ENCODE measurements at regions not wholly inside any gene's neighbourhood (a gene's known extent, or its start where the extent isn't known, plus 50 kb on each side); places are given as distances from the start of the nearest gene placed in this dataset.

DNA sequence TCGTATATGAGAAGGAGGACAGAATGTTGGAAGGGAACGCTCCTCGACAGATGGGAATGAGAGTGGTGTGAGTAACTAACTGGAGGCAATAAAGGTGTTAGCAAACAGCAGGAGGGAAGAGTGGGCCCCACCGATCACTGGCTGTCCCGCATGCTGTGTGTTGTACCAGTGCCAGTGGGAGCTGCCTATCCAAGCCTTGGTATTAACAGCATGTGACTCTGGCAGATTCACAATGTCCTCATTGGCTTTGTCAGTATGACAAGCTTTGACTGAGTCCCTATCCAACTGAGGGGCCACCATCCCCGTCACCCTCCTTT is 188.3 kb downstream of the NRIP1 start:
- FAIRE-seq (no peak), DNase-seq (no peak), ATAC-seq (no peak)
- Histone ChIP-seq H3K27ac (no peak overlapping the region), H3K4me3 (no peak overlapping the region), H3K36me3 (no peaks in the 10 kb centered on the region), H3K27me3 (no peaks in the 10 kb centered on the region), H3K9me3 (no peaks in the 10 kb centered on the region), H3K4me1 (peaks cover 8 to 22% (median 18%) of the 10 kb centered on the region in 3 donors)
- TF ChIP-seq, protein P1, sequence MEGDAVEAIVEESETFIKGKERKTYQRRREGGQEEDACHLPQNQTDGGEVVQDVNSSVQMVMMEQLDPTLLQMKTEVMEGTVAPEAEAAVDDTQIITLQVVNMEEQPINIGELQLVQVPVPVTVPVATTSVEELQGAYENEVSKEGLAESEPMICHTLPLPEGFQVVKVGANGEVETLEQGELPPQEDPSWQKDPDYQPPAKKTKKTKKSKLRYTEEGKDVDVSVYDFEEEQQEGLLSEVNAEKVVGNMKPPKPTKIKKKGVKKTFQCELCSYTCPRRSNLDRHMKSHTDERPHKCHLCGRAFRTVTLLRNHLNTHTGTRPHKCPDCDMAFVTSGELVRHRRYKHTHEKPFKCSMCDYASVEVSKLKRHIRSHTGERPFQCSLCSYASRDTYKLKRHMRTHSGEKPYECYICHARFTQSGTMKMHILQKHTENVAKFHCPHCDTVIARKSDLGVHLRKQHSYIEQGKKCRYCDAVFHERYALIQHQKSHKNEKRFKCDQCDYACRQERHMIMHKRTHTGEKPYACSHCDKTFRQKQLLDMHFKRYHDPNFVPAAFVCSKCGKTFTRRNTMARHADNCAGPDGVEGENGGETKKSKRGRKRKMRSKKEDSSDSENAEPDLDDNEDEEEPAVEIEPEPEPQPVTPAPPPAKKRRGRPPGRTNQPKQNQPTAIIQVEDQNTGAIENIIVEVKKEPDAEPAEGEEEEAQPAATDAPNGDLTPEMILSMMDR (IDR thresholded peaks at IDR 0.05), result no peak
- intact Hi-C loops (cut with DNase I), result no loop called here
- 95 to 96% methylated on average over 6 of the region's 6 CpGs for WGBS, 2 donors

DNA sequence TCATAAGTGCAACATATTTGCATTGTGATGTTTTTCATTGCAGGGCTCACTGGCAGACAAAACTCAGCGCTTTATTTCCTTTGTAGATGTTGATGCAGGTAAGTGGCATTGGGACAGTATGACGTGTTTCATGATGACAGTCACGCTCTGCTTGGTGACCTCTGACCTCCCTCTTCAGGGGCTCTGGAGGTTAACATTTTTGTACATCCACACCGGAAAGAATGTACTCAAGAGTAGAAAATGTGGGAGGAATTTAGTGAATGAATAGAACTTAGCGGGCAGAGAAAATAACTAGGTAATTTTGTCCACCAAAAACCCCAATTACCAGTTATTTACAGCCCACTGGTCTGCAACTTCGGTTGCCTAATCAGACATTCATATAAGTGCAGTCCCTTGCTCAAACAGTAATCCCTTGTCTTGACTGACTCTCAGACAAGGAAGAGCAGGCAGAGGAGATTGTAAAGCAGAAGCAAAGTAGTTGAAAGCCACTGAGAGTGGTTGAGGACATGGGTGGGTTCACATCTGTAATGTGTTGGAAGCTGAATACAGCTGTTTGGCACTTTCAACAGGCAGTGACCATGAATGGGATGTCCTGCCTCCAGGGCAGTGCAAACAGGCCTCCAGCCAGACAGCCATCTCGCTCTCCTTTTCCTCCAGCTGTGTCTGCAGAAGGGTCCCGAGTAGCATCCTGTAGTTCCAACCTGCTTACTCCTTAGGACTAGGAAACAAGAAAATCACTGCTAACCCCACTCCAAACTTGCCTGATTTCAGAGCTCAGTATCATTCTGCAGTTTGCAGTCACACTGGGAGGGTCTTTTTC is 188.9 kb downstream of the NRIP1 start:
- no peak overlapping the region for H3K4me3 ChIP-seq
- H3K9me3 ChIP-seq, result no peaks in the 10 kb centered on the region
- ATAC-seq (no peak), DNase-seq (no peak), FAIRE-seq (no peak)
- TF ChIP-seq, protein P1 (IDR thresholded peaks at IDR 0.05), result no peak
- H3K36me3 ChIP-seq, result no peaks in the 10 kb centered on the region
- H3K27me3 ChIP-seq, result no peaks in the 10 kb centered on the region
- 89% methylated on average over 8 of the region's 8 CpGs for WGBS, 2 donors
- H3K27ac ChIP-seq, result no peak overlapping the region
- intact Hi-C loops (cut with DNase I), result no loop called here
- H3K4me1 ChIP-seq, result peaks cover 8 to 22% (median 18%) of the 10 kb centered on the region in 3 donors

DNA sequence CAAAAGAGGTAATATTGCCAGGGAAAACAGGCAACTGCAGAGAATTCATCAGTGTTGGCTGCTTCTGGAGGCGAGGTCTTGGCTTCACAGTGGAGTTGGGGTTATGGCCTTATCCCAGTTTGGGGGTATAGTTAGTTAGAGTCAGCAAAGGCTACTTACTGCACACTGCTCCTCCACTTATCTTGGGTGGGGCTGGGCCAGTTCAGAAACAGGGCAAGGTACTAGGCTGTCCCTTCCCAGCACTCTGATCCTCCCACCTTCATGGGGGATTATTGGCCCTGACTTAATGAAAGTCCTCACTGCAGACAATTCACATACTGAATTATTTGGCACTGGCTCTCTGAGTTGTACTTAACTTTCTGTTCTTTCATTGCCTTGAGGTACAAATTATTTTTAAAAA is 189.6 kb downstream of the NRIP1 start:
- H3K4me3 ChIP-seq, result no peak overlapping the region
- H3K27ac ChIP-seq, result no peak overlapping the region
- 91 to 96% methylated on average over 1 of the region's 1 CpG for WGBS, 2 donors
- TF ChIP-seq, protein P1 (IDR thresholded peaks at IDR 0.05), result no peak
- H3K27me3 ChIP-seq, result no peaks in the 10 kb centered on the region
- FAIRE-seq (no peak), ATAC-seq (no peak), DNase-seq (no peak)
- H3K9me3 ChIP-seq, result no peaks in the 10 kb centered on the region
- peaks cover 8 to 22% (median 18%) of the 10 kb centered on the region in 3 donors for H3K4me1 ChIP-seq
- intact Hi-C loops (cut with DNase I), result no loop called here
- no peaks in the 10 kb centered on the region for H3K36me3 ChIP-seq

DNA sequence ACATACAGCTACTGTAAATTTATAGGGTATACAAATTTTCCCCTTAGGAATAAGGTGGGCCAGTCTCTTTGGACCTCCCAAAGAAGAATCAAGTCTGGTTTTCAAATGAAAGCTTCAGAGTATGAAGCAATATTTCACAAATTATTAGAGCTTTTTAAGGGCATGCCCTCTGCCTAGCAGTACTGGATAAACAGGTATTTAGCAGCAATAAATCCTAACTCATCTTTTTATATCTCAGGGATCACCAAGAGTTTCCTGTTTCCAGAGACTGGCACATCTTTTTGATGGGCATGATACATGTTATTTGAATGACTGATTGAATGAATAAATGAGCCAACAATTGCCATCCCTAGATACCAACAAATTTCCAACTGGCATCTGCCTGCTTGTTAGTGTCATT is 190.4 kb downstream of the NRIP1 start:
- DNase-seq (no peak), ATAC-seq (no peak), FAIRE-seq (no peak)
- Histone ChIP-seq H3K36me3 (no peaks in the 10 kb centered on the region), H3K27ac (no peak overlapping the region), H3K9me3 (no peaks in the 10 kb centered on the region), H3K4me1 (peaks cover 8 to 22% (median 18%) of the 10 kb centered on the region in 3 donors), H3K4me3 (no peak overlapping the region), H3K27me3 (no peaks in the 10 kb centered on the region)
- intact Hi-C loops (cut with DNase I), result no loop called here
- TF ChIP-seq, protein P1 (IDR thresholded peaks at IDR 0.05), result no peak

DNA sequence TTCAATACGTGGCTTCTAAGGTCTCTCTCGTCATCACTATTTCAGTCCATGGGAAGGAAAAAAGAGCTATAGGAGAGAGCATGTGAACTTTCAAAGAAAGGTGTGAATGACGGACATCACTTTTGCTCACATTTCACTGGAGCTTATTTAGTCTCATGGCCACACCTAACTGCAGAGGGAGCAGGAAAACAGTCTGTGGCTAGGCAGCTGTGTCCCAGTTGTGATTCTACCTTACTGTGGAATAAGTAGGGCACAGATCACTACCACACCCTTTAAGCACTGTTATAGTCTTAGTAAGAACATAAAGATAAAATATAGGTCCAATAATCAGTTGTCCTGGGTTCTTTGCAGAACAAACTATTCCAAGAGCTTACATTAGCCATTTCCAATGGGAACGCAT is 192.9 kb downstream of the NRIP1 start:
- peaks cover 0 to 1% (median 0%) of the 10 kb centered on the region in 3 donors for H3K4me1 ChIP-seq
- intact Hi-C loops (cut with DNase I), result no loop called here
- no peak for FAIRE-seq
- ATAC-seq, result no peak
- no peaks in the 10 kb centered on the region for H3K9me3 ChIP-seq
- H3K27me3 ChIP-seq, result no peaks in the 10 kb centered on the region
- no peak overlapping the region for H3K27ac ChIP-seq
- TF ChIP-seq, protein P1 (IDR thresholded peaks at IDR 0.05), result no peak
- no peak overlapping the region for H3K4me3 ChIP-seq
- 94 to 97% methylated on average over 4 of the region's 4 CpGs for WGBS, 2 donors
- DNase-seq, result no peak
- no peaks in the 10 kb centered on the region for H3K36me3 ChIP-seq

All from pancreas (tissue), 10 donors.